GM19467 (cell line): ENCODE measurements at regions not wholly inside any gene's neighbourhood (a gene's known extent, or its start where the extent isn't known, plus 50 kb on each side); places are given as distances from the start of the nearest gene placed in this dataset.

Experiments used
- ATAC-seq: cut with Tn5 transposase; IDR thresholded peaks from one replicate; pipeline ENCODE4 v1.9.1; 2021; ENCODE audit warnings: mild to moderate bottlenecking, moderate library complexity; ENCODE audit not compliant: unreplicated experiment

DNA sequence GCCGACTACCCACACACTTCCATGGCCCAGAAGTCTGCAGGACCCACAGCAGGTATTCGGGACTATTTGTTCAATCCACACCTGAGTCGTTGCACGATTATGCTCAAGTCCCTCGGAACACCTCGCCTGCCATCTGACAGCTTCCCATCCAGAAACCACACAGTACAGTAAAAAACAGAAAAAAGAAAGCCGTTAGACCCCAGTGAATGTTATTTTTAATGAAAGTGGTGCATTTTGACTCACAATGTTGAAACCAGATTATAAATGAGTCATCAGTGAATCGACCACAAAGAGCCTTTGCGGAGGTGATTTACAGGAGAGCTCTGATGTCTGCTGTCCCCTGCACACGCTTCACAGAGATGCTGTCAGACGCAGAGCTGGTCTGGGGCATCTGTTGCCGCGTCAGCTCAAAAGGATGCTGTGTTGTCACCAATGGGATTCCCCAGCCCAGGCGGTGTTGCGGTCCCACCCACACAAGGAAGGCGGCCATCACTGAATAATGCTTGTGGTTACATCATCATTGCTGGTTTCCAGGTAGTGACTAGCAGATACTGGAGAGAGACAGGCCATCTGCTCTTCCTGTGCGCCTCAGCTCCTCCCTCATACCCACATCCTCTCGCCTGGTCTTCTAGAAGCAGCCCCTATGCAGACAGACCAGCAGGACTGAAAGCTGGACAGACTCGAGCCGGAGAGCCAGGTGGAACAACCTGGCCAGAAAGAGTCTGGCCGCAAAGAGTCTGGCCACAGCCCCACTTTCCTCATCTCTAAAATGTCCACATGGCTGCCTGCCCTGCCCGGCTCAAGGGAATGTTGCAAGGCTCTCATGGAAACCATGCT lies 116.8 kb downstream of the TOMM20 start:
- ATAC-seq = peak; percentile 74

DNA sequence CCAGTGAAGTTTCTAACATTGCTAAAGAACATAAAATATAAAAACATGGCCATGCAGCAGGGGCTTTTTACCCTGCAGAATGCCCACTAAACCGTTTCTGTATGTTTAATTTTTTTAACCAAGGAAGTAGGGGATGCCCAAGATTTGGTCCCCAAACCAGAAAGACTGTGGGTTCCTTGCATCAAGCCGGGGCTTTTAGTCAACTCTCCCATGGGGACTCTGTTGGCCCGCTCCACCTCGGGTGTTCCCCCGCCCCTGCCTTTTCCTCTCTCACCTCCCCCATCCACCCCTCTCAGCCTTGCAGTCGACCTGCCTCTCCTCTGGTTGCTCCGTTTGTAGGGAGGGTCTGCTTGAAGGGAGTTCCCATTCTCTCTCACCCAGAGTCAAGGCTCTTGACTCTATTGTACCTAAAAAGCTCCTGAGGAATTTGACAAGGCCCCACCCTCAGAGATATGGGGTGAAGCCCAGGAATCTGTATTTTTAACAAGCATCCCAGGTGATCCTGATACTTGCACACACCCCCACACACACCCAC lies 117.5 kb downstream of the TOMM20 start:
- ATAC-seq = no peak

DNA sequence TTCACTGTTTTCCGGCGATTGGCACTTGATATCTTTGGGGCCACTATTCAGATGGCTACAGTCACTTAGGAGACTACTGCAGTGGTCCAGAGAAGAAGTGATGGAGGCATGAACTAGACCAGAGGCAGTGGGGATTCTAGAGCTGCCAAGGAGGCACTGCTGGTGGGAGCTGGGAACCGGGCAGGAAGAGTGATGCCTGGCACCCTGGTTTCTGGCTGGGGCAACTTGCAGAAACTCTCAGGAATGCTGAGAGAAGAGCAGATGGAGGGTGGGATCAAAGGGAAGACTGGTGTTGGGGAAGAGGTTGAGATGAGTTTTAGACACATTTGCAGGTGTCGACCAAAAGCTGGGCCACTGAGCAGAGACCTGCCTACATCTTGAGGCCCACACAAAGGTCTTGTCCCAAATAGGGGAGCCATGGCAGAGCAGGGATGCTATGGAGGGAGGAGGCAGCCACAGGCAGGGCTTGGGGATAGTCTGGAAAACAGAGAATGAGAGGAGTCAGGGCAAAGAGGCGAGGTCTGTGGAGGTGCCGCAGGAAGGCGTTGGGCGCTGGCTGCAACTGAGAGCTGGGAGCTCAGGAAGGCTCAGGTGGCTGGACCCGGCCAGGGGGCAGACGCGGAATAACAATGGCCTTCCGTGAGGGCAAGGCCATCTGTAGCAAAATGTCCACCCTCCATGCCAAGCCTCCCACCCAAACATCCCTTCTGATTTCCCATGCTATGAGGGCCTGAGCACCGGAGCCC lies 118.9 kb downstream of the TOMM20 start:
- ATAC-seq = no peak

DNA sequence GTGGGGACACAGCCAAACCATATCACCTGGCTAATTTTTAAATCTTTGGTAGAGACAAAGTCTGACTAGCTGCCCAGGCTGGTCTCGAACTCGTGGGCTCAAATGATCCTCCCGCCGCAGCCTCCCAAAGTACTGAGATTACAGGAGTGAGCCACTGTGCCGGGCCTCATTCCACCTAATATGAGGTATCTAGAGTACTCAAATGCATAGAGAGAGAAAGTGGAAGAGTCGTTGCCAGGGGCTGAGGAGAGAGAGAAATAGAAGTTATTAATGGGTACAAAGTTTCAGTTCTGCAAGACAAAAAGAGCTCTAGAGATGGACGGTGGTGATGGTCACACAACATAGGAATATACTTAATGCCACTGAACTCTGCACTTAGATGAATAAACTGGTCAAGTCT lies 119.6 kb downstream of the TOMM20 start:
- ATAC-seq = no peak

DNA sequence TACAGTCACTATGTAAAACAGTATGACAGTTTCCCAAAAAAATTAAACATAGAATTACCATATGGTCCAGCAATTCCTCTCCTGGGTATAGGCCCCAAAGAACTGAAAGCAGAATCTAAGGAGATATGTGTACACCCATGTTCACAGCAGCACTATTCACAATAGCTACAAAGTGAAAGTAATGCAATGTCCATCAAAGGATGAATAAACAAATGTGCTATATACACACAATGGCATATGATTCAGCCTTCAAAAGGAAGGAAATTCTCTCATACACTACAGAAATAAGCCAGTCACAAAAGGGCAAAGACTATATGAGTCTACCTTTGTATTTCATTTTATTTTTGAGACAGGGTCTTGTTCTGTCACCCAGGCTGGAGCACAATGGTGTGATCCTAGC lies 120.4 kb downstream of the TOMM20 start:
- no peak for ATAC-seq

DNA sequence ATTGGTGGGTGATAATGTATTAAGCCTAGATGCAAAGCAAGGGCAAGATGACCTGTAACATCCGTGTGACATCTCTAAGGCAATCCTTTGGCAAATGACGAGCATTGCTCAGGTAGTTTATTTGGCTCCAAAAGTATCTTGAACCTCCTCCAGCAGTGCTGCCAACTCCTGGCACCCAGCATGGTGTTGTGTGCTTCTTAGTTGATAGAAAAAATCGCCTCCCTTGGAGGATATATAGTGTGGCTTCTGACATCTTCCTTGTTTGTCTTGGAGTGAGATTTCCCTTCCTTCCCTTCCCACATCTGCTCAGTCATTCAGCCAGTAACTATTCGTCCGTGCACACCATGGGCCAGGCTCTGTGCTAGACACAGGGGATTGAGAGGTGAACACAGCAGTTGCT lies 121.8 kb downstream of the TOMM20 start:
- no peak for ATAC-seq

DNA sequence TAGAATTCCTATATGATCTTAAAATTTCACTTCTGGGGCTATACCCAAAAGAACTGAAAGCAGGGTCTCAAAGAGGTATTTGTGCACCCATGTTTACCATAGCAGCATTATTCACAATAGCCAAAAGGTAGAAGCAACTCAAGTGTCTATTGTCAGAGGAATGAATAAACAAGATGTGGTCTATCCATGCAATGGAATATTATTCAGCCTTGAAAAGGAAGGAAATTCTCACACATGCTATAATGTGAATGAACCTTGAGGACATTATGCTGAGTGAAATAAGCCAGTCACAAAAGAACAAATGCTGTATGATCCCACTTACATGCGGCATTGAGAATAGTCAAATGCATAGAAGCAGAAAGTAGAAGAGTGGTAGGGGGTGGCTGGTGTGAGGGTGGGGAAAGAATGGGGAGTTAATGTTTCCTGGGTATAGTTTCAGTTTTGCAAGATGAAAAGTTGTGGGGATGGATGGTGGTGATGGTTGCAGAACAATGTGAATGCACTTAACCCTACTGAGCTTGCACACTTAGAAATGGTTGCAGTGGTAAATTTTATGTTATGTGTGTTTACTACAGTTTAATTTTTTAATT lies 122.4 kb downstream of the TOMM20 start:
- ATAC-seq = no peak

DNA sequence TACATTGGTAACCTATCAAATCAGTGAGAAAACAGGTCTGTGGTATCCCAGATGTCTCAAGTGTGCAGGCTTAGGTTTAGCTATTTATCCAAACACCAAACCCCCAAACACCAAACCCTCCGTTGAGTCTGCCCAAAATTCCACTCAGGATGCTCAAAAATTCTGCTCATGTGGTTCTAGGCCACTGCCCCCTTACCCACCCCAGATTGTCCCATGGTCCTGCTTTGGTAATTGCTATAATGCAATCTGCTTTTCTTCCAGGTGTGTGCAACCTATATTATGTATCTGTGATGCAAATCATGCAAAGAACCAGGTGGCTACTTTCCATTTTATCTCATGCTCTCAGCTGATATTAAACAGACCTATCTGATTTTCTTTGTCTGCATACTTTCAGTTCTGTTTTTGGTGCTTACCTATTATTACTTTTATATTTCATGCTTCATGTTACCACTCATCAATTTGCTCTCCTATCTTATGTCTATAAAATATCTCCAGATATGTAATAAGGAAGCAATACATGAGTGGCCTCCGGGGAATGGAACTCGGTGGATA lies 123.7 kb downstream of the TOMM20 start:
- no peak for ATAC-seq

DNA sequence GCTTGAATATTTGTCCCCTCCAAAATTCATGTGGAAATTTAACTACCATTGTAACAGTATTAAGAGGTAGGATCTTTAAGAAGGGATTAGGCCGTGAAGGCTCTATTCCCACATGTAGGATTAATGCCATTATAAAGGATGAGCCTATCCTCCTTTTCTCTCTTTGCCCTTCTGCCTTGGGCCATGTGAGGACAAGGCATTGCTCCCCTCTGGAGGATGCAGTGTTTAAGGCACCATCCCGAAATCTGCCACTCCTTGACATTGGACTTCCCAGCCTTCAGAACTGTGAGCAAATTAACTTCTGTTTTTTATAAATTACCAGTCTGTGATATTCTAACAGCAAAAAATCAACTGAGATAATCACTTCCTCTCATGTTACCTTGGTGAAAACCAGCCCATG lies 124.4 kb downstream of the TOMM20 start:
- ATAC-seq = no peak

DNA sequence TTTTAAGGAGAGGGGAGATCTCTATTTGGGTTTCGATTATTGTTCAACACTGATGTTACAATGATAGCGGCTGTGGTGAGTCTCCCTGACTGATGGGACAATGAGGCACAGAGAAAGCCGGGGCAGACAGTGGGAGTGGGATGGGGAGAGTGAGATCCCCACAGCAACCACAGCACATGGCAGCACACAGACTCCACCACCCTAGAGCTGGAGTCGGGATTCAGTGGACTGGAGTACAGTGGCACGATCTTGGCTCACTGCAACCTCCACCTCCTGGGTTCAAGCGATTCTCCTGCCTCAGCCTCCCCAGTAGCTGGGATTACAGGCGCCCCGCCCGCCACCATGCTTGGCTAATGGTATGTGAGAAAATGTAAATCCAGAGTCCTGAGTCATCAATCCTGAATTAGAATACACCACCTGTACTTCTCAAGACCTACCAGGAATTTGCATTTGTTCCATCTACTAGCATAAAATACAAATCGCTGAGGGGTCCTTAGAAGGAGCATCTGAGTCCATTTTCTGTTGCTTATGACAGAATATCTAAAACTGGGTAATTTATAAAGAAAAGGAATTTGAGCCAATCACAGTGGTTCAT lies 125.8 kb downstream of the TOMM20 start:
- ATAC-seq = no peak

DNA sequence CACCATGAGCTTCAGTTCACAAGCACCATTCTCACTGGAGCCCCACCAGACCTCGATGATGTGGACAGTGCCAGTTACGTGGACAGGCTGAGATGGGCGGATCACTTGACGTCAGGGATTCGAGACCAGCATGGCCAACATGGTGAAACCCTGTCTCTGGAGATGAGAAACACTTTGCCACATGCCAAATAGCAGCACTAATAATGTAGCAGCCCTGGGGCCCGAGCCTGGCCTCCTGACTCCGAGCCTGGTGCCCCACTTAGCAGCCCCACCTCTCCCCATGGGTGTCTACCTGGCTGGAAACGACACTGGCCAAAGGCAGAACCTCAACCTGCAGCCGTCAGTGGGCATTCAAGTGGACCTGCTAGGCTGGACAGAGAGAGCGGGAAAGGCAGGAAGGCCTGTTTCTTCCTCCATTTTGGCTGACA lies 129.1 kb downstream of the TOMM20 start:
- ATAC-seq = no peak

DNA sequence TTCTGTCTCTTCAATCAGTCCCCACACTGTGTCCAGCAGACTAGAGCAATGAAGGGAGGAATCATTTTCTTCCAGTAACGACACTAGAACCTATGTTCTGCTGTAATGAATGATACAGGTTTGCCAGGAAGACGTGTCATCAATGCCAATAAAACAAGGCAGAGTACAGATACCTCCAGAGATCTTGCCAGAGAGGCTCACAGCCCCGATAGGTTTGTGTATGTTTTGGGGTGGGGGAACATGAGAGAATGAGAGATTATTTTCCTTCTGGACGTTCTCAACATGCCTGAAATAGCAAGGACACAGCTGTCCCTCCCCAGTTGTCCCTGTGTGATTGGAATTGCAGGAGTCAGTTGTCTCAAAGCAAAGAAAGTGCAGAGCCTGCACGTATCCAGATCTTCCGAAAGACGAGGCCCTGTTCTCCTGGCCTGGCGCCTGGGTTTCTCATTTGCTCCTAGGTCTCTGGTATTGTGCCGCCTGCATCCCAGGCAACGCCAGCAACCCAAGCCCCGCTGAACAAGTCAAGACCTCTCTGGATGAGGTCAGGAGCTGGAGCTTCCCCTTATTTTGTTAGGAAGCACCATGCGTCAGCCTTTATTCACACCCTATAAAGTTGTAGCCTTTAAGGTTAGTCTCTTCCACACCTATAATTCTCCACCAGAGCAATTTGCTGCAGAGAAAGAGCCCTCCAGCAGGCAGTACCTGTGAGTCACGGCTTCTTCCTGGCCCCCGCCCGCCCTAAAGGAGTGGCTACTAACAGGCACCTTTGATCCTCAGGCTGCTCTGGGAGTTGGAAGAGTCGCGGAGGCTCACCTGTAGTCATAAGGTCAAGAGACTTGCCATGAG lies 130.5 kb downstream of the TOMM20 start:
- no peak for ATAC-seq

DNA sequence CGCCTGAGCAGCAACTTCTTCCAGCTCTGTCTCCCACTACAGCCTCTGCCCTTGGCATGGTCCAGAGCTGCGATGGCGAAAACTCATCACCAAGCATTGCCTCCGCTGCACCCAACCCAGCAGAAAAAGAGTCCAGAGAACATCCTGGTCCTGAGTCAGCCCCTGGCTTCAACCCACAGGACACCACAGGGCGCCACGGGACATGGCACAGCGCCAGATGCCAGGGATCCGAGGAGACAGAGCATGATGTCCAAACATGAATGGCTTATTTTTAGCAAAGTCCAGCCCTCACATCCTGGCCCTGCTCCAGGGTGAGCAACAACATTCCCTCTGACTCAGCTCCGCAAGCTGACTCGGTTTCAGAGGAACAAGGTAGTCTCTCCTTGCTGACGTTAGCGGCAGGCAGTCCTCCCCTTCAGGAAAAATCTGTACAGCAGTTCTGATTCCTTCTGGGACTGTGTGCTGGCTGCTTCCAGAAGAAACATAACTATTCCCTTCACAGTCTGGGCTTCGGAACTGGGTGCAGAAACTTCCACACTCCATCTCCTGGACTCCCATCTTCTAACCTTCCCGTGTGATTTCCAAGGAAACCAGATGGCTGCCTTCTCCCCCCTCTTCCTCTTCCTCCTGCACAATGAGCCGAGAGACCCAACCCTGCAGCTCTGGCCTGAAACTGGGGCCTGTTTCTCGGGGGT lies 131.3 kb downstream of the TOMM20 start:
- no peak for ATAC-seq

DNA sequence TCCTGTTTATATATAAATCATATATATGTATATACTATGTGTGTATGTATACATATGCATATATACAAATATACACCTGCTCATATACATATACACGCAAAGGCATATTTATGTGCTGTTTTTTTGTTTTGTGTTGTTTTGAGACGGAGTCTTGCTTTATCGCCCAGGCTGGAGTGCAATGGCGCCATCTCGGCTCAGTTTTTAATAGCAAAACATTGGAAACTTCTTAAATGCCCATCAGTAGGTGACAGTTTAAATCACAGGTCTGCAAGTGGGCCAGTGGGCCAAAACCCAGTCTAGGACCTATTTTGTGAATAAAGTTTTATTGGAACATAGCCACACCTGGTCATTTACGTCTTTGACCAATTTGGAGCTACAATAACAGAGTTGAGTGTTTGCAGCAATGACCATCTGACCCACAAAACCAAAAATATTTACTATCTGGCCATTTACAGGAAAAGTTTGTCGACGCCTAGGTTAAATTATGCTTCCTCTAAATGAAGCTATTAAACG lies 132.3 kb downstream of the TOMM20 start:
- no peak for ATAC-seq

DNA sequence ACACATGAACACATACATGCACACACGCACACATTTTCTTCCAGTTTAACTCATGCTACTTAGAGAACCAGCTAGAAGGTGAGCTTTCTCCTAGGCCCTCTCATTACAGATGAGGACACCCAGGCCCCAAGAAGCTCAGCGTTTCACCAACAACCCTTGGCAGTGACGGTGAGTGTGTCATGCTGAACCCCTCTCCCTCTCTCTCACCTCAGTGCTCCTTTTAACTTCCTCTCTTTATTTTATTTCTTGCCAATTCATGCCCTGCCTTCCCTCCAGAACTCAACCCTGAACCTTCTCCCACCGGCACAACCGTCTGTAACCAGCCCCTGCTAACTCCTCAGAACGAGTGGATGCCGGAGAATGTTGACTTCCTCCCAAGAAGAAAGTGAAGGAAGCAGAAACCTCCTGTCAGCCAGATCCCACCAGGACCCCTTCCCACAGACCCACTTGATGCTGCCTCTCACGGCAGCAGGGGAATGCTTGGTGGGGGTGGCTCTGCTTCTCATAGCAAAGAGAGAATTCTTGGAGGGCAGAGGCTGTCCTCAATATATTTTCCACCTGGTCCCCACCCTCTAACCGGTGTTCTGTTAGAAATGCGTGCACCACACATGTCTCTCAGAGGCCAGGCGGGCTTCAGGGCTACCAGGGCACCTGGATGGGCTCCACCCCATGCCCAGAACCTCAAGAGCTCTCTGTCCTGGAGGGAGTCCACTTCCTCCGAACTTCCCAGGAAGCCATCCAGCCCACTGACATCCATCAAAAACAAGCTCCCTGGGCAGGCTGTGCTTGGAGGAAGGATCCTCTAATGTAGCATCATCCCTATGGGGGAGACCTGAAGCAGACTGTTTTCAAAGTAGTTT lies 134.0 kb downstream of the TOMM20 start:
- ATAC-seq = no peak

DNA sequence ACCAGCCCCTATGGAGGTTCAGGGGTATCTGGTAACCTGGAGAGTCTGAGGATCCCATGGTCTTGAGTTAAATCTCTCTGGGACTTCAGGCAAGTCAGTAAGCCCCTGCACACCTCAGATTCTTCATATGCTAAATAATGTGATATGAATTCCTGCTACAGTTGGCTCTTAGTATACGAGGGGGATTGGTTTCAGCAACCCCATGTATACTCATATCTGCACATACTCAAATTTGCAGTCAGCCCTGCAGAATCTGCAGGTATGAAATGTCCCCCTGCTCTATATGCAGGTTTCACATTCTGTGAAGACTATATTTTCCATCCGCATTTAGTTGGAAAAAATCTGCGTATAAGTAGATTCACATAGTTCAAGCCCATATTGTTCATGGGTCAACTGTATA lies 136.6 kb downstream of the TOMM20 start:
- no peak for ATAC-seq

DNA sequence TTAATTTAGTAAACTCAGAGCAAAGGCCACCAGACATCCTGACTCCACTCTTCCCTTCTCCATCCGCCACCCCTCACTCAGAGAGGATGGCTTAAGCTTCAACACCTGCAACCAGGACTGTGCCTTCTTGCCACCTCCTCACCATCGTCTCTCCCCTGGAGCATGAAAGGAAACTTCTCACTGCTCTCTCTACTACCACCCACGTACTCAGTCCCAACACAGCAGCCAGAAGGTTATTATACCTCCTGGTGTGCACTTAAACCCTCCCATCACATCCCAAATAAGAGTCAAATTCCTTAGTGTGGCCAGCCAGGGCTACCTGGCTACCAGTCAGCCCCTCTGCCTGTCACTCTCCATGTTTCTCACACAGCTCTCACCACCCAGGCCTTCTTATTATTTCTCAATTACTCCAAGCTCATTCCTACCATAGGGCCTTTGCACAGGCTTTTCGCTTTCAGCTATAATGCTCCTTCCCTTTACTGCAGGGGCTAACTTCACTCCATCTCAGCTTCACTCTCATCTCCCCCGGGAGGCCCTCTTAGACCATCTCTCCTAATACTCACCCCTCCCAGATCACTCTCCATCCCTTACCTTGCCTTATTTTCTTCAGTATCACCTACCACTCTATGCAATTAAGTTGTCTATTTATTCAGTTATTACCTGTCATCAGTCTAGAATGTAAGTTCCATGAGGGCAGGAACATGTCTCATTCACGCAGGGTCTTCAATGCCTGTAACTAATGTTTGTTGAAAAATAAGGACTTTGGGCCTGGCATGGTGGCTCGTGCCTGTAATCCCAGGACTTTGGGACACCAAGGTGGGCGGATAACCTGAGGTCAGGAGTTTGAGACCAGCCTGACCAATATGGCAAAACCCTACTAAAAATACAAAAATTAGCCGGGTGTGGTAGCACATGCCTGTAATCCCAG lies 137.5 kb downstream of the TOMM20 start:
- ATAC-seq = no peak
